ENCODE measurements at regions not wholly inside any gene's neighbourhood (a gene's known extent, or its start where the extent isn't known, plus 50 kb on each side); places are given as distances from the start of the nearest gene placed in this dataset.

- TF ChIP-seq POLR2AphosphoS5 (IDR thresholded peaks at IDR 0.05; ENCODE audit: insufficient read depth, low read depth, low read length) (no peak), CTCF (IDR thresholded peaks at IDR 0.05; ENCODE audit: extremely low read depth in 1 of 2, insufficient read depth in 1 of 2, low read depth in 1 of 2, low read length in 2 of 2) (no peak), POLR2A (IDR thresholded peaks at IDR 0.05; ENCODE audit: low read depth, low read length) (no peak), EZH2 (IDR thresholded peaks at IDR 0.05; ENCODE audit: borderline replicate concordance, low read depth, low read length, severe bottlenecking) (no peak), JUN (IDR thresholded peaks at IDR 0.05; ENCODE audit: borderline replicate concordance, insufficient read depth, insufficient read length, low read depth) (no peak), FOS (IDR thresholded peaks at IDR 0.05; ENCODE audit: borderline replicate concordance, insufficient read depth, low read length) (no peak)
These were observed 226.3 kb downstream of the DMRT2 start for GRCh38 chr9:1276474-1276873.

All from endothelial cell of umbilical vein (primary cell).